A549 (cell line): ENCODE measurements at regions not wholly inside any gene's neighbourhood (a gene's known extent, or its start where the extent isn't known, plus 50 kb on each side); places are given as distances from the start of the nearest gene placed in this dataset.

Source experiments
- ATAC-seq, 2 experiments: fragments of 200-7000 bp in 1 of 2; fragments of >200 bp in 1 of 2; cut with Nextera tagmentation in 1 of 2; cut with Tn5 transposase in 1 of 2; 3 replicates each; pipeline versions ENCODE4 v1.8.0 to v1.9.1; 2018 to 2020; ENCODE audit warnings: mild to moderate bottlenecking in 1 of 2, moderate library complexity in 1 of 2
- CTCF ChIA-PET: fragments of 300-600 bp; sonication (Branson Sonifier 250); formaldehyde crosslinking; extraction: SDS; loops from one replicate; lab custom pipeline; 2021; ENCODE audit warnings: antibody characterized with exemption, inconsistent platforms; lab: Yijun Ruan, JAX
- POLR2A ChIA-PET: fragments of 350-600 bp; formaldehyde crosslinking; extraction: SDS; loops from one replicate; lab custom pipeline; 2021; ENCODE audit warnings: antibody characterized with exemption, inconsistent platforms; lab: Yijun Ruan, JAX
- DNase-seq, 2 experiments: peaks; one replicate each; pipeline versions ENCODE4 v3.0.0 to v3.0.0-alpha.2; 2011 to 2016; ENCODE audit warnings: low read depth in 1 of 2, low spot score in 1 of 2
- FAIRE-seq: peaks from 2 replicates; lab custom pipeline; 2011; peaks lifted over from hg19 to GRCh38; lab: Jason Lieb, UNC
- H3K27ac ChIP-seq, 2 experiments: fragments of >200 bp; sonication (Bioruptor Twin); formaldehyde crosslinking; 3 replicates each; pipeline ENCODE4 v1.5.1; 2016 to 2017
- H3K4me1 ChIP-seq: fragments of >200 bp; sonication (Bioruptor Twin); formaldehyde crosslinking; 3 replicates; pipeline ENCODE4 v1.6.1; 2016
- H3K4me2 ChIP-seq: fragments of >200 bp; sonication (Bioruptor Twin); formaldehyde crosslinking; 3 replicates; pipeline ENCODE4 v1.6.1; 2016
- H3K4me3 ChIP-seq: fragments of >200 bp; sonication (Bioruptor Twin); formaldehyde crosslinking; 3 replicates; pipeline ENCODE4 v1.5.1; 2016
- H3K9me3 ChIP-seq: fragments of >200 bp; sonication (Bioruptor Twin); formaldehyde crosslinking; 3 replicates; pipeline ENCODE4 v1.6.1; 2016
- CBX2 ChIP-seq: fragments of 200-600 bp; sonication (generic); IDR thresholded peaks from 2 replicates; pipeline ENCODE4 v1.6.1; 2016; ENCODE audit warnings: low read depth, mild to moderate bottlenecking, borderline replicate concordance
- CEBPB ChIP-seq, 2 experiments: fragments of >200 bp in 1 of 2; sonication (Bioruptor Twin) in 1 of 2; formaldehyde crosslinking in 1 of 2; IDR thresholded peaks; 2 replicates each; pipeline ENCODE4 v1.6.1; 2012 to 2016
- CHD4 ChIP-seq: fragments of 200-600 bp; sonication (generic); IDR thresholded peaks from 2 replicates; pipeline ENCODE4 v1.6.1; 2016; ENCODE audit warnings: antibody characterized with exemption, mild to moderate bottlenecking, borderline replicate concordance
- E2F6 ChIP-seq: IDR thresholded peaks from 2 replicates; pipeline ENCODE4 v1.6.1; 2012; ENCODE audit warnings: low read depth, borderline replicate concordance
- EP300 ChIP-seq, 2 experiments: fragments of >200 bp; sonication (Bioruptor Twin); formaldehyde crosslinking; IDR thresholded peaks; 2 replicates in 1 of 2; 3 replicates in 1 of 2; pipeline ENCODE4 v1.6.1; 2016 to 2017
- ESRRA ChIP-seq: fragments of 150-350 bp; IDR thresholded peaks from 2 replicates; pipeline ENCODE4 v1.6.1; 2014; ENCODE audit warnings: mild to moderate bottlenecking, low read length, borderline replicate concordance
- FOSB ChIP-seq: fragments of 250-450 bp; sonication (Bioruptor Pico); IDR thresholded peaks from 2 replicates; pipeline ENCODE4 v1.5.0; 2020; ENCODE audit warnings: mild to moderate bottlenecking, moderate library complexity
- FOSL2 ChIP-seq, 2 experiments: fragments of 450-650 bp in 1 of 2; fragments of >200 bp in 1 of 2; sonication (Bioruptor Twin) in 1 of 2; formaldehyde crosslinking; IDR thresholded peaks; 2 replicates each; pipeline versions ENCODE4 v1.5.0 to v1.6.1; 2016 to 2020; ENCODE audit warnings: mild to moderate bottlenecking in 1 of 2, moderate library complexity in 1 of 2
- HDAC2 ChIP-seq: fragments of 200-600 bp; sonication (generic); IDR thresholded peaks from 2 replicates; pipeline ENCODE4 v1.6.1; 2016
- HEYL ChIP-seq: fragments of 250-450 bp; sonication (Bioruptor Pico); IDR thresholded peaks from 2 replicates; pipeline ENCODE4 v1.8.0; 2021; ENCODE audit warnings: mild to moderate bottlenecking, moderate library complexity
- HOXA7 ChIP-seq: fragments of 250-450 bp; sonication (Bioruptor Pico); IDR thresholded peaks from 2 replicates; pipeline ENCODE4 v1.5.0; 2020; ENCODE audit warnings: mild to moderate bottlenecking, moderate library complexity
- HOXB13 ChIP-seq: fragments of 250-450 bp; sonication (Bioruptor Pico); IDR thresholded peaks from 2 replicates; pipeline ENCODE4 v1.5.0; 2020; ENCODE audit warnings: low read depth, mild to moderate bottlenecking, moderate library complexity
- HOXB5 ChIP-seq: fragments of 250-450 bp; sonication (Bioruptor Pico); IDR thresholded peaks from 2 replicates; pipeline ENCODE4 v1.5.0; 2020; ENCODE audit warnings: mild to moderate bottlenecking, moderate library complexity
- JUN ChIP-seq, 2 experiments: fragments of >200 bp; sonication (Bioruptor Twin); formaldehyde crosslinking; IDR thresholded peaks; 2 replicates in 1 of 2; 3 replicates in 1 of 2; pipeline ENCODE4 v1.6.1; 2016 to 2017
- KDM5A ChIP-seq: fragments of 200-600 bp; sonication (generic); IDR thresholded peaks from 2 replicates; pipeline ENCODE4 v1.6.1; 2016; ENCODE audit warnings: antibody characterized with exemption, mild to moderate bottlenecking
- MAFK ChIP-seq: fragments of 450-650 bp; IDR thresholded peaks from 2 replicates; pipeline ENCODE4 v1.6.1; 2014; ENCODE audit not compliant: partially characterized antibody
- NPAS2 ChIP-seq: fragments of 250-450 bp; sonication (Bioruptor Pico); IDR thresholded peaks from 2 replicates; pipeline ENCODE4 v1.8.0; 2022; ENCODE audit warnings: mild to moderate bottlenecking, moderate library complexity, borderline replicate concordance
- PHF8 ChIP-seq: fragments of 200-600 bp; sonication (generic); IDR thresholded peaks from 2 replicates; pipeline ENCODE4 v1.6.1; 2016; ENCODE audit warnings: low read depth, mild to moderate bottlenecking, antibody characterized with exemption, moderate library complexity, borderline replicate concordance
- RARB ChIP-seq: fragments of 250-450 bp; sonication (Bioruptor Pico); IDR thresholded peaks from 2 replicates; pipeline ENCODE4 v1.8.0; 2021; ENCODE audit warnings: mild to moderate bottlenecking, moderate library complexity
- RCOR1 ChIP-seq: fragments of 150-350 bp; IDR thresholded peaks from 2 replicates; pipeline ENCODE4 v1.6.1; 2014; ENCODE audit warnings: antibody characterized with exemption, low read length, low read depth
- RFX5 ChIP-seq: fragments of 450-650 bp; IDR thresholded peaks from 2 replicates; pipeline ENCODE4 v1.7.1; 2014; ENCODE audit warnings: antibody characterized with exemption, mild to moderate bottlenecking, moderate library complexity
- SMC3 ChIP-seq: fragments of >200 bp; sonication (Bioruptor Twin); formaldehyde crosslinking; IDR thresholded peaks from 3 replicates; pipeline ENCODE4 v1.6.1; 2018; ENCODE audit warnings: inconsistent platforms
- TFCP2L1 ChIP-seq: fragments of 250-450 bp; sonication (Bioruptor Pico); IDR thresholded peaks from 2 replicates; pipeline ENCODE4 v1.5.0; 2021; ENCODE audit warnings: mild to moderate bottlenecking
- ZC3H11A ChIP-seq: fragments of 450-650 bp; IDR thresholded peaks from 2 replicates; pipeline ENCODE4 v1.6.1; 2014; ENCODE audit warnings: antibody characterized with exemption, mild to moderate bottlenecking
- WGBS: methylation state at CpG from one replicate; pipeline ENCODE4 v1.1.6; 2017; ENCODE audit errors: missing lambda C conversion rate; 5-methylcytosine and 5-hydroxymethylcytosine counted together
- TF ChIP-seq, protein P1 (sequence below): IDR thresholded peaks from 2 replicates; pipeline ENCODE4 v1.6.1; 2012
- TF ChIP-seq, protein P2 (sequence below): fragments of >200 bp; sonication (Bioruptor Twin); formaldehyde crosslinking; IDR thresholded peaks from 2 replicates; pipeline ENCODE4 v1.6.1; 2016
- TF ChIP-seq, protein P3 (sequence below): fragments of 450-650 bp; IDR thresholded peaks from 2 replicates; pipeline ENCODE4 v1.6.1; 2014; ENCODE audit warnings: antibody characterized with exemption
- TF ChIP-seq, protein P4 (sequence below): fragments of 150-350 bp; IDR thresholded peaks from 2 replicates; pipeline ENCODE4 v1.6.1; 2014; ENCODE audit warnings: low read depth, mild to moderate bottlenecking, low read length
- TF ChIP-seq, protein P5 (sequence below): fragments of >200 bp; sonication (Bioruptor Twin); formaldehyde crosslinking; IDR thresholded peaks from 3 replicates; pipeline ENCODE4 v1.5.1; 2016

DNA sequence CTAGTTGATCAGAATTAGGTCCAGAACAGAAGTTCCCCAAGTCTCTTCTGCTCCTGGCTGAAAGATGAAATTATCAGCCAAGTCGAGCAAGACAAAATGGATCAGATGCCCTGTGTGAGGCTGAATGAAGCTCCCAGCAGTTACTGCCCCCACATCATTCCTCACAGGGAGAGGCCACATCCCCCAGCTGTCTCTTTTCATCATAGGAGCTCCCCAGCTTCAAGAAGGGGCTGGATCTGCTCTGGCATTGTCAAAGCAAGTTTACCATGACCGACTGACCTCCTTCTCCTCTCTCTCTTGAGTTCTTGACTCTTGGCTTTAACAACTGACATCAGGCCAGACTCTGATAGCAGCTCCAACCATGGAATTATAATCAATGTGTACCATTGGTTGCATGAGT, 133.3 kb upstream of the RAD23B start:
- H3K4me1 ChIP-seq, result no peaks in the 10 kb centered on the region
- FAIRE-seq (no peak), DNase-seq (no peak), ATAC-seq (no peak)
- peaks cover 3% of the 10 kb centered on the region; the same call in 1 of the 3 replicates for H3K9me3 ChIP-seq
- ChIA-PET CTCF (interaction anchor here (0.9 to 2.0 kb wide), 5 partner anchors 8 to 1541 kb away, joined by 3 to 11 read pairs (median 3); no protein-coding TSS in a partner anchor), POLR2A (no interaction called here)
- H3K4me2 ChIP-seq, result no peak overlapping the region
- H3K27ac ChIP-seq, result no peak overlapping the region
- WGBS, result 0% methylated on average over 2 of the region's 2 CpGs
- no peak overlapping the region for H3K4me3 ChIP-seq
- no peak for TF ChIP-seq PHF8
- TF ChIP-seq CEBPB (IDR thresholded peaks at IDR 0.05), result no peak
- TF ChIP-seq, protein P1, sequence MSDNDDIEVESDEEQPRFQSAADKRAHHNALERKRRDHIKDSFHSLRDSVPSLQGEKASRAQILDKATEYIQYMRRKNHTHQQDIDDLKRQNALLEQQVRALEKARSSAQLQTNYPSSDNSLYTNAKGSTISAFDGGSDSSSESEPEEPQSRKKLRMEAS, result no peak
- TF ChIP-seq JUN (IDR thresholded peaks at IDR 0.05), result no peak
- TF ChIP-seq, protein P2, sequence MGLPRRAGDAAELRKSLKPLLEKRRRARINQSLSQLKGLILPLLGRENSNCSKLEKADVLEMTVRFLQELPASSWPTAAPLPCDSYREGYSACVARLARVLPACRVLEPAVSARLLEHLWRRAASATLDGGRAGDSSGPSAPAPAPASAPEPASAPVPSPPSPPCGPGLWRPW, result no peak
- TF ChIP-seq RFX5, result no peak
- no peak for TF ChIP-seq HDAC2
- no peak for TF ChIP-seq ZC3H11A
- TF ChIP-seq FOSB (CRISPR knock-in tag), result no peak

DNA sequence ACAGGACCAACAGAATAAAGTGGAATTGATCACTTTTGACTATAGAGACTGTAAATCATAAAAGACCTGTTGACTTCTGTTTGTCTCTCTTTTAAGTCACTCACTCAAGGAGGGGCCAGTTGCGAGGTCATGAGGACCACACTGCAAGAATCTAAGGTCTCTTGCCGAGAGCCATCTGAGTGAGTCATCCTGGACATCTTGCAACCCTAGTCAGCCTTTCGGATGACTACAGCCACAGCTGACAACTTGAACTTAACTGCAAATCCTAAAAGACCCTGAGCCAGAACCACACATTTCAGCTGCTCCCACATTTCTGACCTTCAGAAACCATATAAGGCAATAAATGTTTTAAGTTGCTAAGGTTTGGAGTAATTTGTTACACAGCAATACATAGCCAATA, 129.7 kb upstream of the RAD23B start:
- no peak for ATAC-seq
- H3K27ac ChIP-seq, result no peak overlapping the region
- no peaks in the 10 kb centered on the region for H3K4me1 ChIP-seq
- no peak for FAIRE-seq
- POLR2A ChIA-PET, result no interaction called here
- no peak for DNase-seq
- WGBS, result 5% methylated on average over 3 of the region's 3 CpGs
- no peak for TF ChIP-seq HOXA7
- no peak for TF ChIP-seq KDM5A
- TF ChIP-seq, protein P3, sequence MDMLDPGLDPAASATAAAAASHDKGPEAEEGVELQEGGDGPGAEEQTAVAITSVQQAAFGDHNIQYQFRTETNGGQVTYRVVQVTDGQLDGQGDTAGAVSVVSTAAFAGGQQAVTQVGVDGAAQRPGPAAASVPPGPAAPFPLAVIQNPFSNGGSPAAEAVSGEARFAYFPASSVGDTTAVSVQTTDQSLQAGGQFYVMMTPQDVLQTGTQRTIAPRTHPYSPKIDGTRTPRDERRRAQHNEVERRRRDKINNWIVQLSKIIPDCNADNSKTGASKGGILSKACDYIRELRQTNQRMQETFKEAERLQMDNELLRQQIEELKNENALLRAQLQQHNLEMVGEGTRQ, result no peak
- TF ChIP-seq E2F6, result no peak
- no peak for TF ChIP-seq JUN (IDR thresholded peaks at IDR 0.05)
- no peak for TF ChIP-seq CHD4
- no peak for TF ChIP-seq TFCP2L1
- no peak for TF ChIP-seq ESRRA
- no peak for TF ChIP-seq RARB (CRISPR knock-in tag)
- TF ChIP-seq, protein P2, result no peak
- TF ChIP-seq RCOR1, result no peak
- TF ChIP-seq, protein P4, sequence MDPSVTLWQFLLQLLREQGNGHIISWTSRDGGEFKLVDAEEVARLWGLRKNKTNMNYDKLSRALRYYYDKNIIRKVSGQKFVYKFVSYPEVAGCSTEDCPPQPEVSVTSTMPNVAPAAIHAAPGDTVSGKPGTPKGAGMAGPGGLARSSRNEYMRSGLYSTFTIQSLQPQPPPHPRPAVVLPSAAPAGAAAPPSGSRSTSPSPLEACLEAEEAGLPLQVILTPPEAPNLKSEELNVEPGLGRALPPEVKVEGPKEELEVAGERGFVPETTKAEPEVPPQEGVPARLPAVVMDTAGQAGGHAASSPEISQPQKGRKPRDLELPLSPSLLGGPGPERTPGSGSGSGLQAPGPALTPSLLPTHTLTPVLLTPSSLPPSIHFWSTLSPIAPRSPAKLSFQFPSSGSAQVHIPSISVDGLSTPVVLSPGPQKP, result no peak
- TF ChIP-seq CBX2, result no peak
- no peak for TF ChIP-seq EP300 (IDR thresholded peaks at IDR 0.05)
- TF ChIP-seq, protein P1, result no peak
- no peak overlapping the region for H3K4me2 ChIP-seq
- CTCF ChIA-PET, result interaction anchor here (1.1 to 4.4 kb wide), 2 partner anchors 11 to 16 kb away, joined by 4 to 13 read pairs; no protein-coding TSS in a partner anchor
- peaks cover 3% of the 10 kb centered on the region; the same call in 1 of the 3 replicates for H3K9me3 ChIP-seq
- H3K4me3 ChIP-seq, result no peak overlapping the region

DNA sequence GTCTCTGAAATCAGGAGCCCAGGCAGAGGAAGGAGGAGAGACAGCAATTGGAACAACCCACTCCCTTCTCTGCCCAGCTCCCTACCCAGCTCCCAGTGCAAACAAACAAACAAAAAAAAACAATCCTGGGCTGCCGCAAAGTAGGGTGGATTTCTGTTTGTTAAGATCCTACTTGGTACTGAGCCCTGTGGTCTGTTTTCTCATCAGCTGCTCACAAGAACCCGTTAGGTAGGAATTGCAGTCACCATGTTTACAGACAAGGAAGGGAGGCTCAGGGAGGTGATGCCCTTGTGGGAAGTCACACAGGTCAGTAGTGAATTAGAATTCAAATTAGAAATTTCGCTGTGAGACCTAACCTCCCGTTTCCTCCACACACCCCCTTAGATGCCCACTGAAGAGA, 128.8 kb upstream of the RAD23B start:
- no peak overlapping the region for H3K4me2 ChIP-seq
- no peaks in the 10 kb centered on the region for H3K4me1 ChIP-seq
- 1% methylated on average over 4 of the region's 4 CpGs for WGBS
- CTCF ChIA-PET, result interaction anchor here (0.8 to 4.4 kb wide), 3 partner anchors 11 to 274 kb away, joined by 3 to 13 read pairs (median 4); no protein-coding TSS in a partner anchor
- POLR2A ChIA-PET, result no interaction called here
- ATAC-seq (no peak), DNase-seq (no peak), FAIRE-seq (no peak)
- H3K9me3 ChIP-seq, result peaks cover 3% of the 10 kb centered on the region; the same call in 1 of the 3 replicates
- no peak overlapping the region for H3K27ac ChIP-seq
- H3K4me3 ChIP-seq, result no peak overlapping the region
- TF ChIP-seq HOXB5 (CRISPR knock-in tag) (no peak), HOXA7 (no peak), FOSL2 (IDR thresholded peaks at IDR 0.05) (no peak), FOSL2 (CRISPR knock-in tag; IDR thresholded peaks at IDR 0.05) (no peak), ESRRA (no peak), HOXB13 (no peak), SMC3 (no peak), JUN (IDR thresholded peaks at IDR 0.05) (no peak), HEYL (no peak), MAFK (no peak), NPAS2 (CRISPR knock-in tag) (no peak), ZC3H11A (no peak), HDAC2 (no peak)
- TF ChIP-seq, protein P5, sequence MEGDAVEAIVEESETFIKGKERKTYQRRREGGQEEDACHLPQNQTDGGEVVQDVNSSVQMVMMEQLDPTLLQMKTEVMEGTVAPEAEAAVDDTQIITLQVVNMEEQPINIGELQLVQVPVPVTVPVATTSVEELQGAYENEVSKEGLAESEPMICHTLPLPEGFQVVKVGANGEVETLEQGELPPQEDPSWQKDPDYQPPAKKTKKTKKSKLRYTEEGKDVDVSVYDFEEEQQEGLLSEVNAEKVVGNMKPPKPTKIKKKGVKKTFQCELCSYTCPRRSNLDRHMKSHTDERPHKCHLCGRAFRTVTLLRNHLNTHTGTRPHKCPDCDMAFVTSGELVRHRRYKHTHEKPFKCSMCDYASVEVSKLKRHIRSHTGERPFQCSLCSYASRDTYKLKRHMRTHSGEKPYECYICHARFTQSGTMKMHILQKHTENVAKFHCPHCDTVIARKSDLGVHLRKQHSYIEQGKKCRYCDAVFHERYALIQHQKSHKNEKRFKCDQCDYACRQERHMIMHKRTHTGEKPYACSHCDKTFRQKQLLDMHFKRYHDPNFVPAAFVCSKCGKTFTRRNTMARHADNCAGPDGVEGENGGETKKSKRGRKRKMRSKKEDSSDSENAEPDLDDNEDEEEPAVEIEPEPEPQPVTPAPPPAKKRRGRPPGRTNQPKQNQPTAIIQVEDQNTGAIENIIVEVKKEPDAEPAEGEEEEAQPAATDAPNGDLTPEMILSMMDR, result no peak
- TF ChIP-seq, protein P2, result no peak
